IPS DF 4.7 (cell line): ENCODE measurements at regions not wholly inside any gene's neighbourhood (a gene's known extent, or its start where the extent isn't known, plus 50 kb on each side); places are given as distances from the start of the nearest gene placed in this dataset.
"Not testable (repeated sequence)": the region's sequence is repeated elsewhere in the genome, so short reads cannot be mapped to it uniquely, and the experiment has no call there.

Source experiments
- DNase-seq: peaks from one replicate; pipeline ENCODE4 v3.0.0-alpha.2; 2013; ENCODE audit warnings: low spot score; ENCODE audit errors: extremely low read depth

DNA sequence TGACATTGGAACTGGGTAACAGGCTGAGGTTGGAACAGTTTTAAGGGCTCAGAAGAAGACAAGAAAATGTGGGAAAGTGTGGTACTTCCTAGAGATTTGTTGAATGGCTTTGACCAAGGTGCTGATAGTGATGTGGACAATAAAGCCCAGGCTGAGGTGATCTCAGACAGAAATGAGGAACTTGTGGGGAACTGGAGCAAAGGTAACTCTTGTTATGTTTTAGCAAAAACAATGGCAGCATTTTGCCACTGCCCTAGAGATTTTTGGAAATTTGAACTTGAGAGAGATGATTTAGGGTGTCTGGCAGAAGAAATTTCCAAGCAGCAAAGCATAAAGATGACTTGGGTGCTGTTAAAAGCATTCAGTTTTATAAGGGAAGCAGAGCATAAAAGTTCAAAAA is 474.7 kb upstream of the ADGRB3 start:
- DNase-seq, result no peak

DNA sequence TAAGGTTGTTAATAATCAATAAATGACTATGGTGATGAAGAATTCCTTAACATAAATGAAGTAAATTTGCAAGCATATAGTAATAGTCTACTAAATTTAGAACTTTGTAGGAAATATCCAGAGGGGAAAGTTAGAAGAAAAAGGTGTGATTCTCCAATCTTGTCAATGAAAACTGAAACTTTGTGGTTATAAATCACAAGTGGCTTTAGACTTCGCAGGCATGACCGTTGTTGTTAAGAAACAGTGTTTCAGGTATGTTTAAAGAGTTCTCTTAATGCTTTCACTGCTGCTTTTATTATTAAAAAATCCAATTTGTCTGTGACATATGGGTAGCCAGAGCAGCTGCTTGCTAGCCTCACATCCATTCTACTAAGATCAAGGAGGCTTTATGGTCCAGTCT is 475.6 kb upstream of the ADGRB3 start:
- DNase-seq, result no peak

DNA sequence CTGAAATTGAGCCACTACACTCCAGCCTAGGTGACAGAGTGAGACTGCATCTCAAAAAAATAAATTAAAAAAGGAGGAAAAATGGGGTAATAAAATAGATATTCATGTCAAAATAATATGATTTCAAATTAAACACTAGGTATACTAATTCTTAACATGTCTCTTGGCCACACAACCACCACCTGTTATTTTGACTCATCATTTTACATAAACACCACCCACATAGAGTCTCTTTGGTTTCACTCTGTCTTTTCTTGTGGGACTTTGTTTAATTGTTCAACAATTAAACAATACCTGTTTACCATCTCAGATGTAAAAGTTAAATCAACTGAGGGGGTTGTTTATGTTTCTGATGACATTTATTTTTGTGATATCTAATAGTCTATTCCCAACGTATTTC is 476.8 kb upstream of the ADGRB3 start:
- DNase-seq, result no peak

DNA sequence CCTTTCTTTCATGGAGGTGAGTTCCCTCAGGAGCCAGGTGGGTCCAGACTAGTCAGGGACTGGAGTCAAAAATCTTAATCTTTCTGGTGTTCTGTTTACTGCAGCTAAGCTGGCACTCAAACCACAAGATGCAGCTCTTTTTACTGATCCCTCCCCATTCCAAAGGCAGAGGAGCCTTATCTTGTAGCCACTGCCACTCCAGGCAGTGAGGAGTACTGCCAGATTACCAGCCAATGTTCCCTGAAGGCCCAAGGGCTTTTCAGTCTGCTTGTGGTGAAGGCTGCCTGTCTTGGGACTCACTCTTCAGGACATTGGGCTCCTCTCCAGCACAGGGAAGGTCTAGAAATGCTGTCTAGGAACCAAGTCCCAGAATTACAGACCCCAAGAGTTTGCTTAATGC is 490.4 kb upstream of the ADGRB3 start:
- no peak for DNase-seq

DNA sequence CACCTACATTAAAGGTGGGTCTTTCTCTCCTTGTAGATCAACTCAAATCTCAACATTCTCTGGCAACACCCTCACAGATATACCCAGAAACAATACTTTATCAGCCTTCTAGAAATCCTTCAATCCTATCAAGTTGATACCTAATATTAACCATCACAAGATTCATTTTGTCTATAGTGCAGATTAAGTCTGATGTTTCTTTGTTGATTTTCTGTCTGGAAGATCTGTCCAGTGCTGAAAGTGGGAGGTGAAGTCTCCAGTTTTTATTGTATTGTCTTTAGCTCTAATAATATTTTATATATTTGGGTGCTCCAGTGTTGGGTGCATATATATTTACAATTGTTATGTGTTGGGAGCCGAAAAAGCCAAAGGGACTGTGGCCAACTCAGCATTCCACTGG is 493.9 kb upstream of the ADGRB3 start:
- DNase-seq, result no peak

DNA sequence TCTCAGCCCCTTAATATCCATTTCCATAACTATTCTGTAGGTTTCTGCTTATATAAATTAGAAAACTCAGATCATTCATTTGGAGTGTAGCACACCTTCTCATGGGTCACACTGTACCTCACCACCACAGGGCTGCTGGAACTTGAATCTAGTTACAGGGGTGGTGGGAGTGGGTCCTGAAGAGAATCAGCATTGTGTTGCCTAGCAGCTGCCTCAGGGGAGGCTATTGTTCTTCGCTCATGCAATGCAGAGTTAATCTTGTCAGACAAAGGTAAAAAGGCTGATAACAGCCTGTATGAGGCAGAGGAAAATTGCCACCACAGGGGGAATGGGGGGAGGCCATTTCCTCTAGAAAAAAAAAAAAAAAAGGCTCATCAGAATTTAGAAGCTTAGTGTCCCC is 496.0 kb upstream of the ADGRB3 start:
- DNase-seq, result peak; percentile 62

DNA sequence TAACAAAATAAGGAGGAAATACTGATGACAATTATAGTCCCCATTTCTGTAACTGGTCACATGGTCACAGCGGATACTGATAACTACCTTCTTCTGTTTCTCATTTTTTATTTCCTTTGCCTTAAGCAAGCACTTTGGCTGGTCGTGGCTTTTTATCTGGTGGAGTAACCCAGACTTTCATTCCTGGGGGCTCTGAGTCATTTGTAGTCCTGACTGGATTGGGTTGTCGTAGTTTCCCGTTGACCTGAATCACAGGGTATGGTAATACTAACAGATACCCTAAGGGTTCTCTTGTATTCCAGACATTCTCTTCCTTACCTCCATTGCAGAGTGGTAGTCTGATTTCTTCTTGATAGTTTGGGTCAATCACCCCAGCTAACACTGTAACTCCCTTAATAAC is 500.3 kb upstream of the ADGRB3 start:
- no peak for DNase-seq

DNA sequence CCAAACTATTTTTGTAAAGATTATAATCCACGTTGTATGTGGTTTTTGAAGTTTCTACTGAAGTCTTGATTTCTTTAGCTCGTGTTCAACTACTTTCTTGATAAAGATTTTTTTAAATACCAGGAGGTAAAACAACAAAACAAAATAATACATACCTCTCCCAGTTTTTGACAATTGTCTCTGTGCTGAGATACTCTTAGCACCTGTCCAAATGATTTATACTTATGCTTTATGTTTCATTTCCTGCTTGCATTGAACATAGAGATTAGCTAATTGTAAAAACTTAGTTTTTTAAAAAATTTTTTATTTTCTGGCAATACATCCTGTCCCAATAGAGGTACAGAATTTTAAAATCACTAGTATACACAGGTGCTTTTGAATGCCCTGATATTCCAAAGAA is 506.9 kb upstream of the ADGRB3 start:
- no peak for DNase-seq

DNA sequence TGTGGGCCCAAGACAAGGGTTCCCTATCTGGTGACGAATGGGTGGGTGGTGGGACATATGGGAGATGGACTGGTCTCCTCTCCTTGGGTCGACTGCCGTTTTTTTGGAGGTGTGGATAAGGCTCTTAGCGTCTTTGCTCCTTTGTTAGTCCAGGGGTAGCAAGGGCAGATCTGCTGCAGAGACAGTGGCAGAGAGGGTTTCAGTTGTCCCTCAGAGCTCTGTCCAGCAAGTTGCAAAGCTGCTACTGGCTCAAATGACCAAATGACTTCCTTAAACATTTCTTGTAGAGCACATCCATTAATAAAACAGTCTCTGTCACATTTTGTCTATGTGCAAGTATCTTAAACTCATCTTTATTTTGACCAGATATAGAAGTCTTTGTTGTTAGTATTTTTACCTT is 508.0 kb upstream of the ADGRB3 start:
- DNase-seq, result no peak

DNA sequence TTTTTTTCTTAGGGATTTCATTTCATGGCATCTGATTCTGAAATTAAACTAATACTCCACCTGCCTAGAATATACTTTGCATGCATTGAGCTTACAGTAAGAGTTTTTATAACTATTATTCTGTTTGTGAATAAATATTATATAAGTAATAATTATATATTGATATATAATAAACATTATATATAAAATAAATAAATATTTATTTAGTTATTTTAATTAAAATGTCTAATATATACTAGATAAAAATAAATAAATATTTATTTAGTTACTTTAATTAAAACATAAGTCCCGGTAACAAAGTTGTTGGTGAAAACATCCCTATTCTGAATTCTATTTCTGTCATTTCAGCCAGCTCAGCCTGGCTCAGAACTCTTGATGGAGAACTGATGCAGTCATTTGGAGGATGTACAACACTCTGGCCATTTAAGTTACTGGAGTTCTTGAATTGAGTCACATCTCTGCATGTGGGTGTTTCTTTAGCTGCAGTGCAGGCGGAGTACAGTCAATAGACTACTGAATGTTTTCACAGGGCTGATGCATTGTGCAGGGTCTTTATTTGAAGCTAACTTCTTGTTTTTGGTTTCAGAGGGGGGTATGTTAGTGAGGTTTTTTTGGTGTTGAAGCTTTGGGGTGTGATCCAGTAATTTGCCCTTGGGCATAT is 508.9 kb upstream of the ADGRB3 start:
- DNase-seq, result no peak

DNA sequence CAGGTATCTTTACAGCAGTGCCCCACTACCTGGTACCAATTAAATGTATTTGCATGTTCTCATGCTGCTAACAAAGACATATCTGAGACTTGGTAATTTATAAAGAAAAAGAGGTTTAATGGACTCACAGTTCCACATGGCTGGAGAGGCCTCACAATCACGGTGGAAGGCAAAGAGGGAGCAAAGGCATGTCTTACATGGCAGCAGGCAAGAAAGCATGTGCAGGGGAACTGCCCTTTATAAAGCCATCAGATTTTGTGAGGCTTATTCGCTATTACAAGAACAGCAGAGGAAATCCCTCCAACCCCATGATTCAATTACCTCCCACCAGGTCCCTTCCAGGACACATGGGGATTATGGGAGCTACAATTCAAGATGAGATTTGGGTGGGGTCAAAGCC is 512.1 kb upstream of the ADGRB3 start:
- DNase-seq, result not testable (repeated sequence)

DNA sequence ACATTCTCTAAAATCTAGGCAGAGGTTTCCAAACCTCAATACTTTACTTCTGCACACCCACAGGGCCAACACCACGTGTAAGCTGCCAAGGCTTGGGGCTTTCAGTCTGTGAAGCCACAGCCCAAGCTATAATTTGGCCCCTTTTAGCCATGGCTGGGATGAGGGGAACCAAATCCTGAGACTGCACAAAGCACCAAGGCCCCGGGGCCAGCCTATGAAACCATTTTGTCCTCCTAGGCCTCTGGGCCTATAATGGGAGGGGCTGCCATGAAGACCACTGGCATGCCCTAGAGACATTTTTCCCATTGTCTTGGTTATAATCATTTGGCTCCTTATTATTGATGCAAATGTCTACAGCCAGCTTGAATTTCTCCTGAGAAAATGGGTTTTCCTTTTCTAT is 513.0 kb upstream of the ADGRB3 start:
- DNase-seq, result no peak

DNA sequence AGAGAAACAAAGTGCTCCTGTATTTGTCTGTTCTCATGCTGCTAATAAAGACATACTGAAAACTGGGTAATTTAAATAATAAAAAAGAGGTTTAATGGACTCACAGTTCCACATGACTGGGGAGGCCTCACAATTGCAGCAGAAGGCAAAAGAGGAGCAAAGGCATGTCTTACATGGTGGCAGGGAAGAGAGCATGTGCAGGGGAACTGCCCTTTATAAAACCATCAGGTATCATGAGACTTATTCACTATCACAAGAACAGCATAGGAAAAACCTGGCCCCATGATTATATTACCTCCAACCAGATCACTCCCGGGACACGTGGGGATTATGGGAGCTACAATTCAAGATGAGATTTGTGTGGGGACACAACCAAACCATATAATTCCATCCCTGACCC is 514.1 kb upstream of the ADGRB3 start:
- DNase-seq, result not testable (repeated sequence)

DNA sequence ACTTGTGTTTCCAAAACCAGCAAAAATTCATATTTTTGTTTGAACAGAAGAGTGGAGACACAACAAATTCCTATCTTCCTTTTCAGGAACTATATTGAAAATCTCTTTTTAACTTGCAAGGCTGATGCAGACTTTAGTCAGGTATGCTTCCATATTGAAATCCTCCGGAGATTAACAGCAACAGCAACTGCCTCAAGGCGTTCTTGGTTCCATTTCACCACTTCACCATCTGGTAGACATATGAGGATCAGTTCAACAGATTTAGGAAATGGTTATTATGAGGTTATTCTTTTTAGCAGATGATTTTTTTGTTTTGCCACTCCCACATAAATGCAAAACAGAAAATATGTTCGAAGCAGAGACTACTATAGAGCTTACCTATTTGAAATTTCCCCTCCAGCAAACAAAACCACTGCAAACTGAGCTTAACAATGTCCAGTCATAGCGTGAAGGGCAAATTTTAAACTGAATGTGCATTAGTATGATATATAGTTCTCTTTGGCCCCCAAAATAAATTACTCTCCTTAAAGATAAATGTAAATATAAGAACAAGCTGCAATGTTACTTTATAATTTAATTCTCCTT is 520.5 kb upstream of the ADGRB3 start:
- DNase-seq, result no peak

DNA sequence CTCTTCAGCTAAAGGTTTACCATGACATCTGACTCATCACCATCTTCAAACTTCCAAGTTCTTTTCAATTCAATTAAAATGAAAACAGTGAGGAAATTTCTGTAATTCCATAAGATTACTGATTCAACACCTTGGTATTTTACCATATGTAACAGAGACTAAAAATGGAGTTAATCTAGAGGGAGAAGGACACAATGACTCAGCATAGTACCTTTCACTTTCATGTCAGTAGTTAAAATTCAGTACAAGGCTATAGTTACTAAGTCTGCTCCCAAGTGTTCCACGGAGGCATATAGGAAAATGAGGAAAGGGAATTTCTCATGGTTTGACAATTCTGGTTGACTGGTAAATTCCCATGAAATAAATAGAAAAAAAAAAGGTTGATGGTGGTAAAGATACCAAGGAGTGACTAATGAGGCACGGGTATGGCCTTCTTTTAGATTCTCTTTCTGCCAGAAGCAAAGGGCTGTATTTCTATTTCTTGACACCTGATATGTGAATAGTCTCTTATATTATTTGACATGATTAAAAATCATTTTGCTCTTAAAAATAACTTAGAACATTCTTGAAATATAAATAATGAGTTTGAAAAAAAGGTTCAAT is 526.7 kb upstream of the ADGRB3 start:
- DNase-seq, result no peak

DNA sequence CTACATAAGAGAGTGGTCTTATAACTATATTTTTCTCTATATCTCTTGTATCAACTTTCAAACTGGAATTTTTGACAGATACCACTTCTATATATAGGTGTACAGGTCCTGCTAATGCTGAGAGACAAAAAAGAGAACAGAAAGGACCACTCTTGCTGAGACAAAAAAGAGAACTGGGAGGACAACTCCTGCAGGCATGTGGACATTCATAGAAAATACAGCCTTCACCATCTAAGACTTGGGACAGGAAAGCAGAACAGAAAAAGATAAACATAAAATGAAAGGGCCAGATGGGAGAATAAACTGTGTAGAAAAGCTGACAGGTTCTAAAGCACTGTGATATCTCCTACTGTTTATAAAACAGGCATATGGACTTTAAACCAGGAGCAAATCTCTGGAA is 541.0 kb upstream of the ADGRB3 start:
- no peak for DNase-seq

DNA sequence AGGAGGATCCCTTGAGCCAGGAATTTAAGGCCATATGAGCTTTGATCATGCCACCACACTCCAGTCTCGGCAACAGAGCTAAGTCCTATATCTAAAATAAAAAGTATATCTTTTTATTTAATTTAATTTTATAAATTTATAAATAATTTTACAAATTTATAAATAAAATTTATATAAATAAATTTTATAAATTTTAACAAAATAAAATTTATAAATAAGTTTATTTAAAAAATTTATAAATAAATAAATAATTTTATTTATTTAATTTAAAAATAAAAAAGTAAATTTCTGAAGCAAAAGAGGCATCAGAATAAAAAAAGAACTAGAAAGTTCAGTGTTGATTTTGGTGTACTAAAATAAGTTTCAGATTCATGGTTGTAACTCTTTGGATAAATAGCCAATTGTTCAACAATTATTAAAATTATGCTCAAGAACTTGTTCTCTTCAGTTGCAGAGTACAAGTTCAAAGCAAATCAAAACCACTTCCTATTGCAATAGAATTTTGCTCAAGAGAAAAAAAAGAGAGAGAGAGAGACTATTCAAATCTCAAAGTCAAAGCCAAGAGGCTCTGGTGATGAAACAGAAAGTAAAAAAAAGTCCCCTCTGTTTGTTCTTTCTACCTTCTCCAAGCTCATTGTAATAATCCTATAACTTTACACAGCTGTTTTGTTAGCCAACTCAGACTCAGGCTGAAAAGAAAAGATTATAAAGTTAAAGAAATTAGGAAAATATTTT is 547.5 kb upstream of the ADGRB3 start:
- no peak for DNase-seq

DNA sequence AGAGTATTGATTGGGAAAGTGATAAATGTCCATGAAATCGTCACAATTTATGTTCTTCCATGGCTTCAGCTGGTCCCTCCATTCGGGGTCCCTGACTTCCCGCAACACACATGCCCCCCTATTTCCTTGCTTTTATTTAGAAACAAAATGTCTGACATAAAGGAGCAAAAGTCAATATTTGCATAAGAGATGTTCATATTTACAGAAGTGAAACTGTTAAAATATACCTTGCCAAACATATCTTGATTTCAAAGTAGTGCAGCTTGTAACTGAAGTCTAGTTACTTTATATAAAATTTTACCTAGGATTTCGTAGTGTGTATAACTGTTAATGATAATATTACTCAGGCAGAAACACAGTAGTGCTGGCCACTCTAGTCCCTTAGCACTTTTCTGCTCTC is 548.9 kb upstream of the ADGRB3 start:
- DNase-seq, result no peak

DNA sequence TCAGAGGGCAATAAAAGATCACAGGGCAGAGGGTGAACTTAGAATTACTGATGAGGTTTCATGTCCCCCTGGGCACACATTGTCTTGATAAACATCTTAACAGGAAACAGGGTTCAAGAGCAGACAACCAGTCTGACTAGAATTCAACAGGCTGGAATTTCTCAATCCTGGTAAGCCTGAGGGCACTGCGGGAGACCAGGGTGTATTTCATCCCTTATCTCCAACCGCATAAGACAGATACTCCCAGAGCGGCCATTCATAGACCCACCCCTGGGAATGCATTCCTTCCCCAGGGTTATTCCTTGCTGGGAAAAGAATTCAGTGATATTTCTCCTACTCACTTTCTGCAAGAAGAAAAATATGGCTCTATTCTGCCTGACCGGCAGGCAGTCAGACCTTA is 549.5 kb upstream of the ADGRB3 start:
- not testable (repeated sequence) for DNase-seq

DNA sequence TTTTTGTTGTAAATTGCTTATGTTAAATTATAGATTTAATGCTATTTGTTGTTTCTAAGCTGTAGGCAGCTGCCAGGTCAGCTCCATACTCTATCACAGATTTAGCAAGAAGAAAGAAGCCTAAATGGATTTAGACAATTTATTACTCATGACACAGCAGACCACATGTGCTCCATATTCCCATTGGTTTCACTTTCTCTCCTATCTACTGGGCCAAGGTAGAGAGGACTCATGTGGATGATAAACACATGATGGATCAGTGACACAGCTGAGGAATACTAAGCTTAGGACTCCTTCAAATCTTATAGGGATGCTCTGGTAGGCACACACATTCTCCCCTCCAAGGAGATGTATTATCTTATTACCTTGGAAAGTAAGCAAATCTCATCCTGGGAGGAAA is 553.0 kb upstream of the ADGRB3 start:
- DNase-seq, result no peak

DNA sequence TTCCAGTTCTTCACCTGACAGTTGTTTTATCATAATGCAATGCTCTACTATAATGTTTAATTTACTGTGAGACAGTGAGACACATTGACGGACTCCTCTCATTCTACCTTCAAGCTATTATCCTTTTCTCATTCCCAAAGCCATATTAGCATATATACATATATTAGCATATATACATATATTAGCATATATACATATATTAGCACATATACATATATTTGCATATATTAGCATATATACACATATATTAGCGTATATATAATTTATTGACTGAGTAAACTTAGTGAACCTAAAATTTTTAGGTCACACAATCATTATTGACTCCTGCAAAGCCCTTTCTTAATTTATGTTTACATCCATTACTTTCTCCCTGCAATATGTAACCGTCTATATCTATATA is 555.0 kb upstream of the ADGRB3 start:
- DNase-seq, result no peak

DNA sequence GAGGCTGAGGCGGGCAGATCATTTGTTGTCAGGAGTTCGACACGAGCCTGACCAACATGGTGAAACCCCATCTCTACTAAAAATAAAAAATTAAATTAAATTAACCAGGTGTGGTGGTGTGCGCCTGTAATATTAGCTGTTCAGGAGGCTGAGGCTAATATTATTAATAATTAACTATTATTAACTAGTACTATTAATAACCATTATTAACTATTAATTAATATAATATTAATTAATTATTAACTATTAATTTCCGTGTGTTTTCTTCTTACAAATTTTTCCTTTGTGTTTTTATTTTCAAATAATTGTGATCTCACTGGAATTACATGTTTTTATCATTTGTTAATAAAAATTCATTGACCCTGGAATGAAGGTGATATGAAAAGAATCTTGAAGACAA is 557.4 kb upstream of the ADGRB3 start:
- no peak for DNase-seq

DNA sequence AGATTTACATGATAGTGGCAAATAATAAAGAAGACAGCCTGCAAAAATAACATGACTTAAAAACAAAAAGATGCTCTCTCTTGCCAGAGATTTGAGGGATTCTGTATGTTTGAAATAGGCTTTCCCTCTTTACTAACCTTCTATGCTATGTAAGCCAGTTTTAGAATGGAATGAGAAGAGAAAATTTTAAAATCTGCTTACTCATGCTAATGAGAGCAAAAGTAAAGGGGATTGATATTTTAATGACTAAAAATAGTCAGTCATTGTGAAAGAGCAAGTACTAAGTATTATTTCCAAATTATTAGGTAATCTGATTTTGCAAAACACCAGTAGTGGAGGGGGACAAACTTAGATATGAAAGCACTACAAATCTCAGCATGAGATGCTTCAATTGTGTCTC is 563.3 kb upstream of the ADGRB3 start:
- no peak for DNase-seq
